Coronary artery (tissue), 2 donors: ENCODE measurements at regions not wholly inside any gene's neighbourhood (a gene's known extent, or its start where the extent isn't known, plus 50 kb on each side); places are given as distances from the start of the nearest gene placed in this dataset.

Experiments used
- DNase-seq: peaks from one replicate; pipeline ENCODE4 v3.0.0-alpha.2; 2017; ENCODE audit warnings: low spot score
- H3K27ac ChIP-seq, 2 donors: fragments of 200-600 bp; sonication (generic); one replicate each; pipeline ENCODE4 v1.5.1; 2016 to 2019
- H3K4me3 ChIP-seq: fragments of 200-600 bp; sonication (generic); 2 replicates; pipeline ENCODE4 v1.5.1; 2016; ENCODE audit warnings: mild to moderate bottlenecking, moderate library complexity
- TF ChIP-seq, protein P1 (sequence below): fragments of 200-600 bp; sonication (generic); IDR thresholded peaks from one replicate; pipeline ENCODE4 v1.5.1; 2019; ENCODE audit warnings: antibody characterized with exemption

DNA sequence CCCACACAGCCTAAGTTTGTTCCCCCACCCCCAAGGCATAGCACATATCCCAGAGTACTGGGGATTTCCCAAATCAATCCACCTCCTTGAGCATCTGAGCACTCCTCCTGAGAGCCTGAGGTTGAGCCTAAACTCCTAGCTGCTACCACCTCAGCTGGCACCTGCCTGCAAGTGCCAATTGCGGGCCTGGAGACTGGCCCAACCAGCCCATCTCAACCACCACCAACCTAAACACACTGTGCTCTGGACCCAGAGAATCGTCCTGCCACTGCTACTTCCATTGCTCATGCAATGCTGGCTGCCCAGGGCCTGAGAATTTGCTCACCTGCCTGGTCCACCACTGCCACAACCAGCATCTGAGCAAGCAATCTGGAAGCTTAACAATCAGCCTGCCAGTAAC, 177.1 kb downstream of the FGF13 start:
- Histone ChIP-seq H3K4me3 (no peak overlapping the region), H3K27ac (no peak overlapping the region)
- TF ChIP-seq, protein P1, sequence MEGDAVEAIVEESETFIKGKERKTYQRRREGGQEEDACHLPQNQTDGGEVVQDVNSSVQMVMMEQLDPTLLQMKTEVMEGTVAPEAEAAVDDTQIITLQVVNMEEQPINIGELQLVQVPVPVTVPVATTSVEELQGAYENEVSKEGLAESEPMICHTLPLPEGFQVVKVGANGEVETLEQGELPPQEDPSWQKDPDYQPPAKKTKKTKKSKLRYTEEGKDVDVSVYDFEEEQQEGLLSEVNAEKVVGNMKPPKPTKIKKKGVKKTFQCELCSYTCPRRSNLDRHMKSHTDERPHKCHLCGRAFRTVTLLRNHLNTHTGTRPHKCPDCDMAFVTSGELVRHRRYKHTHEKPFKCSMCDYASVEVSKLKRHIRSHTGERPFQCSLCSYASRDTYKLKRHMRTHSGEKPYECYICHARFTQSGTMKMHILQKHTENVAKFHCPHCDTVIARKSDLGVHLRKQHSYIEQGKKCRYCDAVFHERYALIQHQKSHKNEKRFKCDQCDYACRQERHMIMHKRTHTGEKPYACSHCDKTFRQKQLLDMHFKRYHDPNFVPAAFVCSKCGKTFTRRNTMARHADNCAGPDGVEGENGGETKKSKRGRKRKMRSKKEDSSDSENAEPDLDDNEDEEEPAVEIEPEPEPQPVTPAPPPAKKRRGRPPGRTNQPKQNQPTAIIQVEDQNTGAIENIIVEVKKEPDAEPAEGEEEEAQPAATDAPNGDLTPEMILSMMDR = no peak
- DNase-seq = no peak

DNA sequence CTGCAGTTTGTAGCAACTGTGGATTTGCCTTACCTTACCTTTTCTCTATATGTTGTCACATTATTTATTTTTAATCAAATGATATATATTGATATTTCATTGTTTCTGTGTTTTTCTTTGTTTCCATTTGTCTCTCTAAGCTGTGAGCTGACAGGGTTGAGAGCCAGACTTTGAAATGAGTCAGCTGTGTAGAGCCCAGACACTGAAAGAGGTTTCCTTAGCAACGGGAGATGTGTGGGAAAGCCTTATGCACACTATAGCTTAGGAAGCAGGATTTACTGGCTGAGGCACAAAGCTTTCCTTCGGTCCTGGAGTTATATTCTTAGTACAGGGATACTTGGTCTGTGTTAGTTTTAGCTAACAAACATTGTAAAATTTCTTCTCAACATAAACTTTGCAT, 192.2 kb downstream of the FGF13 start:
- DNase-seq = no peak
- no peak overlapping the region for H3K27ac ChIP-seq
- TF ChIP-seq, protein P1 = no peak
- H3K4me3 ChIP-seq = no peak overlapping the region

DNA sequence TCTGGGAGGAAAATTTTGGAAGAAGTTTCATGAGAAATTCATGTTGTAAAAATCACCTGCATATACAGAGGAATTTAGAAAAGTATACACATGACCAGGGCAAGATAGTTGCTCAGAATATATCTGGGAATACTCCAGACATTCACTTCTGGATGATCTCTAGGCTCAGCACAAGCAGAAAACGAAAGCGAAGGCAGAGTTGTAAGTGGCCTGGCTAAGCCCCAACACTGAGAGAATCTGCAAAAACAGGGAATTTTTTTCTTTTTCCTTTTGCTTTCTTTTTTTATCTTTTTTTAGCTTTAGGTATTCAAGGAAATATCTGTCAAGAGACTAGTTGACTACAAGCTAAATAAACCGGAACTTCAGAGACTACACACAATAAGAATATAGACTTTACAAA, 207.2 kb downstream of the FGF13 start:
- no peak for DNase-seq
- TF ChIP-seq, protein P1 = no peak
- Histone ChIP-seq H3K27ac (no peak overlapping the region), H3K4me3 (peak overlapping the region; percentile 6)

DNA sequence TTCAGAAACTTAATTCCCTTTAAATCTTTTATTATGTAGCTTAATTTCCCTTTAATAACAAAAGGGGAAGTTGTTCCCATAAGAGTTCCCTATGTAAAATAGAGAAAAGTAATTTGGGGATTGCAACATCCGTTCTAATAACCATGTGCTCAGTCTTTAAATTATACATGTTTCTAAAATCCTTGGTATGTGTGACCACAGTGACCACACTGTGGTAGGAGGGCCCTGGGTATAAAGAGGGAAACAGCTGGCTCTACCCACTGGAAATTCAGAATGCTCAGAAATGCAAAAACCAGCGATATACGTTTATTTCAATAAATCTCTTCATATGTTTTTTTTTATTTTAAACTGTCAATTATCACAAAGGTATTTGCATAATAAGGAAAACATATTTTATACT, 219.1 kb downstream of the FGF13 start:
- TF ChIP-seq, protein P1 = no peak
- Histone ChIP-seq H3K4me3 (no peak overlapping the region), H3K27ac (no peak overlapping the region)
- DNase-seq = no peak

DNA sequence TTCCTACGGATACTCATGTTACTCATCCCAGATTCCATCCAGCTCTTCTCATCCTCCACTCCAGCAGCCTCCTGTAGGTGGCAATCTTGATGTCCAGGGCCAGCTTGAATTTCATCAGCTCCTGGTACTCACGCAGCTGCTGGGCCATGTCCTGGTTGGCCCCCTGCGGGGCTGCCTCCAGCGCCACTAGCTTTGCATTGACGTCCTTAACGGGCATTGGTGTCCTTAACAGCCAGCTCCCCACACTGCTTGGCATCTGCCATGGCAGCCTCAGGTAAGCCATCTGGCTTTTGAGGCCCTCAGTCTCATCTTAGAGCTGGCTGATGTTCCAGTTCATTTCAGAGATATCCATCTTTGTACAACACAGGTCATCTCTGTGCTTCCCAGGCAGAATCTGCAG, 223.7 kb downstream of the FGF13 start:
- H3K4me3 ChIP-seq = no peak overlapping the region
- H3K27ac ChIP-seq = no peak overlapping the region
- no peak for DNase-seq
- TF ChIP-seq, protein P1 = no peak

- DNase-seq = no peak
- no peak overlapping the region for H3K27ac ChIP-seq
- TF ChIP-seq, protein P1 = no peak
Measured at GRCh38 chrX:138485767-138486166, 225.8 kb downstream of the FGF13 start.

DNA sequence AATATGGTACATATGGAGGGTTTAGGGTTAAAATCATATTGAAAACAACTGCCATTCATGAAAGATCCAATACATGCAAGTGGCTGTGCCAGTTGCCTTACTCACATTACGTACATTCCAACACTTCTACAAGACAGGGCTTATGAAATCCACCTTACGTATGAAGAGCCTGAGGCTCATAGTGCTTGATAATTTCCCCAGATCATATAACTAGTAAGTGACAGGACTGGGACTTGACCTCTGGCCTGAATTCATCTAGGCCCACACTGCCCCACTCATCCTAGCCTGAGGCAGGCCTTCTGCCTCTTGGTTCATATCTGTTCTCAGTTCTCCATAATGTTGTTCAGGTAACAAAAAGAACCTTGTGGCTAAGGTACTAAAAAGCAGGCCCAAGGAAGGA, 226.3 kb downstream of the FGF13 start:
- no peak for DNase-seq
- Histone ChIP-seq H3K4me3 (no peak overlapping the region), H3K27ac (no peak overlapping the region)
- TF ChIP-seq, protein P1 = no peak

More at GRCh38 chrX:138485767-138486166, 225.8 kb downstream of the FGF13 start:
- H3K4me3 ChIP-seq = no peak overlapping the region
